Hepatocyte (in vitro differentiated cells): ENCODE measurements at regions not wholly inside any gene's neighbourhood (a gene's known extent, or its start where the extent isn't known, plus 50 kb on each side); places are given as distances from the start of the nearest gene placed in this dataset.

Experiments used
- CTCF ChIP-seq: fragments of 200-600 bp; sonication (generic); IDR thresholded peaks from 2 replicates; pipeline ENCODE4 v1.5.1; 2016; ENCODE audit warnings: antibody characterized with exemption, mild to moderate bottlenecking; ENCODE audit not compliant: poor library complexity
- EZH2phosphoT487 ChIP-seq: fragments of 200-600 bp; sonication (generic); IDR thresholded peaks from one replicate; pipeline ENCODE4 v1.6.1; 2018; ENCODE audit warnings: antibody characterized with exemption, mild to moderate bottlenecking, low read depth, moderate library complexity; ENCODE audit not compliant: unreplicated experiment, severe bottlenecking

- TF ChIP-seq CTCF = no peak
- TF ChIP-seq EZH2phosphoT487 = no peak
Observed at GRCh38 chr7:131765575-131765974, 209.1 kb upstream of the PODXL start.
